NT2/D1 (cell line): ENCODE measurements at regions not wholly inside any gene's neighbourhood (a gene's known extent, or its start where the extent isn't known, plus 50 kb on each side); places are given as distances from the start of the nearest gene placed in this dataset.

Experiments used
- SUZ12 ChIP-seq: IDR thresholded peaks from 2 replicates; pipeline ENCODE4 v1.6.1; 2011; ENCODE audit not compliant: insufficient read length, insufficient read depth; ENCODE audit errors: extremely low read depth
- YY1 ChIP-seq: IDR thresholded peaks from 2 replicates; pipeline ENCODE4 v1.6.1; 2011; ENCODE audit not compliant: insufficient read length, insufficient read depth
- ZNF274 ChIP-seq: IDR thresholded peaks from 2 replicates; pipeline ENCODE4 v1.6.1; 2011; ENCODE audit warnings: mild to moderate bottlenecking, low read depth, low read length

GRCh38 chr1:181383695-181384094, 99.6 kb upstream of the CACNA1E start:
- TF ChIP-seq YY1 (no peak), ZNF274 (no peak), SUZ12 (no peak)
